ENCODE measurements at regions not wholly inside any gene's neighbourhood (a gene's known extent, or its start where the extent isn't known, plus 50 kb on each side); places are given as distances from the start of the nearest gene placed in this dataset.
"Not testable (repeated sequence)": the region's sequence is repeated elsewhere in the genome, so short reads cannot be mapped to it uniquely, and the experiment has no call there.

DNA sequence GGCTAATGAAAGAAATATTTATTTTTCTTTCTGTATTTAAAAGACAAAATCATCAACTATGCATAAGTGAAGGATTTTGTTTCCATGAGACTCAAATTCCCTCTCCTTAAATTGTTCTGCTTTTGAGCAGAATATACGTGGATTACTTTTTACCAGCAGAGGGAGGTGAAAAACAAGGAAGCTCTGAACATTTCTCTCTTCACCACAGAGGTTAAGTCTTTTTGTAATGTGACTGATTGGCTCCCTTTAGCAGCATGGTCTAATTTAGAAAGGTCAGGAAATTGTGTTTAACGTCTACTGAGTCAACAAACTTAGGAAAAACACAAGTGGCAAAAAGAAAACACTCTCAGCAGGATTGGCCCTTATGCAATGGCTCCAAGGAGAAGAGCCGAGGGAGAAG is 55.1 kb upstream of the F9 start:
- no peak for TF ChIP-seq CTCF (IDR thresholded peaks at IDR 0.05)
- no peak for TF ChIP-seq EZH2 (IDR thresholded peaks at IDR 0.05; ENCODE audit: borderline replicate concordance, insufficient read depth, low read depth, low read length, poor library complexity, severe bottlenecking)
- no peak overlapping the region for H3K27ac ChIP-seq (ENCODE audit: low read length in 2 of 2)
- H3K27me3 ChIP-seq (replicated peaks in 1 of 4; ENCODE audit: control extremely low read depth in 1 of 4, control insufficient read depth in 3 of 4, insufficient read depth in 4 of 4, low read length in 3 of 4) = no peaks in the 10 kb centered on the region
- intact Hi-C loops (cut with micrococcal nuclease) = no loop called here
- Mint-ChIP-seq H3K27me3 (no peaks in the 10 kb centered on the region), H3K4me1 (no peaks in the 10 kb centered on the region), H3K4me3 (no peak overlapping the region), H3K27ac (no peak overlapping the region), H3K9me3 (ENCODE audit: insufficient read depth) (no peaks in the 10 kb centered on the region)
- H3K79me2 ChIP-seq (ENCODE audit: control insufficient read depth, insufficient read depth, low read length) = no peaks in the 10 kb centered on the region
- no peaks in the 10 kb centered on the region for H3K9me3 ChIP-seq (ENCODE audit: control extremely low read depth in 1 of 3, control insufficient read depth in 2 of 3, insufficient read depth in 1 of 3, low read length in 2 of 3)
- POLR2A ChIA-PET = no interaction called here
- H3K4me1 ChIP-seq (ENCODE audit: control insufficient read depth in 2 of 2, insufficient read depth in 2 of 2, low read length in 2 of 2) = no peaks in the 10 kb centered on the region
- no peak overlapping the region for H3K4me3 ChIP-seq (ENCODE audit: control extremely low read depth in 1 of 5, extremely low read depth in 1 of 5, insufficient read depth in 1 of 5, low read depth in 2 of 5, low read length in 4 of 5)
- no peak overlapping the region for H3K4me2 ChIP-seq (replicated peaks; ENCODE audit: low read depth, low read length, poor library complexity, severe bottlenecking)
- no peaks in the 10 kb centered on the region for H4K20me1 ChIP-seq (ENCODE audit: control insufficient read depth, insufficient read depth, low read length, poor library complexity, severe bottlenecking)
- ATAC-seq (ENCODE audit: low read depth) (no peak), DNase-seq (no peak)
- no peaks in the 10 kb centered on the region for H3K36me3 ChIP-seq (replicated peaks in 1 of 2; ENCODE audit: control extremely low read depth in 1 of 2, control insufficient read depth in 1 of 2, extremely low read depth in 1 of 2, insufficient read depth in 2 of 2, low read length in 1 of 2)
- CTCF ChIA-PET = no interaction called here
- no peak overlapping the region for H2AFZ ChIP-seq (ENCODE audit: insufficient read depth, low read depth, low read length, poor library complexity, severe bottlenecking)
- H3K9ac ChIP-seq (ENCODE audit: low read length) = no peak overlapping the region
- no CpG with 5 or more reads among the region's 3 CpGs for WGBS (ENCODE audit: insufficient coverage)

GRCh38 chrX:139461945-139462344 is 68.6 kb upstream of the F9 start:
- H3K4me3 ChIP-seq (ENCODE audit: control extremely low read depth in 1 of 5, extremely low read depth in 1 of 5, insufficient read depth in 1 of 5, low read depth in 2 of 5, low read length in 4 of 5); H4K20me1 ChIP-seq (ENCODE audit: control insufficient read depth, insufficient read depth, low read length, poor library complexity, severe bottlenecking); H3K4me2 ChIP-seq (replicated peaks; ENCODE audit: low read depth, low read length, poor library complexity, severe bottlenecking); H3K9me3 Mint-ChIP-seq (ENCODE audit: insufficient read depth); H3K9me3 ChIP-seq (ENCODE audit: control extremely low read depth in 1 of 3, control insufficient read depth in 2 of 3, insufficient read depth in 1 of 3, low read length in 2 of 3); H2AFZ ChIP-seq (ENCODE audit: insufficient read depth, low read depth, low read length, poor library complexity, severe bottlenecking); H3K36me3 ChIP-seq (replicated peaks in 1 of 2; ENCODE audit: control extremely low read depth in 1 of 2, control insufficient read depth in 1 of 2, extremely low read depth in 1 of 2, insufficient read depth in 2 of 2, low read length in 1 of 2); H3K4me1 ChIP-seq (ENCODE audit: control insufficient read depth in 2 of 2, insufficient read depth in 2 of 2, low read length in 2 of 2); H3K27ac Mint-ChIP-seq; intact Hi-C loops (cut with micrococcal nuclease); POLR2A ChIA-PET; H3K27me3 ChIP-seq (replicated peaks in 1 of 4; ENCODE audit: control extremely low read depth in 1 of 4, control insufficient read depth in 3 of 4, insufficient read depth in 4 of 4, low read length in 3 of 4); ATAC-seq (ENCODE audit: low read depth); H3K27ac ChIP-seq (ENCODE audit: low read length in 2 of 2); H3K4me1 Mint-ChIP-seq; H3K4me3 Mint-ChIP-seq; DNase-seq; H3K79me2 ChIP-seq (ENCODE audit: control insufficient read depth, insufficient read depth, low read length); H3K27me3 Mint-ChIP-seq; CTCF ChIA-PET; H3K9ac ChIP-seq (ENCODE audit: low read length): not testable (repeated sequence)
- 100% methylated on average over 1 of the region's 1 CpG for WGBS (ENCODE audit: insufficient coverage)
